Mammary epithelial cell (primary cell): ENCODE measurements at regions not wholly inside any gene's neighbourhood (a gene's known extent, or its start where the extent isn't known, plus 50 kb on each side); places are given as distances from the start of the nearest gene placed in this dataset.

ENCODE experiments used
- CTCF ChIP-seq, 2 donors: IDR thresholded peaks in 1 of 2; conservative IDR thresholded peaks in 1 of 2; 2 replicates each; pipeline ENCODE4 v1.5.1; 2011 to 2012; ENCODE audit warnings: inconsistent platforms in 2 of 2, low read length in 2 of 2, mild to moderate bottlenecking in 2 of 2, control low read depth in 1 of 2, low read depth in 1 of 2; ENCODE audit not compliant: insufficient read depth in 1 of 2; ENCODE audit errors: extremely low read depth in 1 of 2
- EZH2 ChIP-seq: IDR thresholded peaks from 2 replicates; pipeline ENCODE4 v1.6.1; 2012; ENCODE audit warnings: low read length, inconsistent platforms, borderline replicate concordance

- TF ChIP-seq CTCF (conservative IDR thresholded peaks at IDR 0.05 in 1 of 2, IDR thresholded peaks at IDR 0.05 in 1 of 2; ENCODE audit: extremely low read depth in 1 of 2, insufficient read depth in 1 of 2, low read depth in 1 of 2, low read length in 2 of 2) (no peak), EZH2 (no peak)
These were observed 99.5 kb upstream of the ZBTB20 start for GRCh38 chr3:115246461-115247020.
